HCT116 (cell line): ENCODE measurements at regions not wholly inside any gene's neighbourhood (a gene's known extent, or its start where the extent isn't known, plus 50 kb on each side); places are given as distances from the start of the nearest gene placed in this dataset.

Source experiments
- ATAC-seq: fragments of 200-7000 bp; cut with Tn5 transposase; 2 replicates; pipeline ENCODE4 v1.9.1; 2020; ENCODE audit warnings: mild to moderate bottlenecking, moderate library complexity
- BruUV-seq: library from RNA; stranded (reverse); fragments of 400-500 nt; replicated peaks from 2 replicates; lab custom pipeline; 2021; lab: Mats Ljungman, UMichigan
- CTCF ChIA-PET: fragments of 300-600 bp; sonication (Branson Sonifier 250); formaldehyde crosslinking; loops from one replicate; lab custom pipeline; 2021; ENCODE audit warnings: antibody characterized with exemption; lab: Charles Lee
- POLR2A ChIA-PET: fragments of 300-600, 350-600 bp; sonication (Branson Sonifier 250); formaldehyde crosslinking; loops from one replicate; lab custom pipeline; 2021; ENCODE audit warnings: antibody characterized with exemption; lab: Charles Lee
- RAD21 ChIA-PET, 2 experiments: fragments of 300-600 bp; sonication (Branson Sonifier 250); formaldehyde crosslinking; loops; one replicate each; lab custom pipeline; 2023; ENCODE audit warnings: low total read pairs in 2 of 2; ENCODE audit not compliant: uncharacterized antibody in 2 of 2, unreplicated experiment in 2 of 2, low non-redundant PET in 1 of 2; lab: Charles Lee
- DNase-seq: peaks from one replicate; pipeline ENCODE4 v3.0.0-alpha.2; 2010; ENCODE audit warnings: low read depth, low spot score
- H2AFZ ChIP-seq: fragments of 200-600 bp; shearing (Covaris generic), sonication (generic); 2 replicates; pipeline ENCODE4 v1.6.1; 2017; ENCODE audit warnings: low read depth, mixed run types, mixed read lengths, antibody characterized with exemption, low read length; ENCODE audit not compliant: poor library complexity, severe bottlenecking
- H3K27ac ChIP-seq: 2 replicates; pipeline ENCODE4 v1.5.1; 2012; ENCODE audit warnings: low read depth, low read length
- H3K27me3 ChIP-seq: fragments of 200-600 bp; sonication (generic); 2 replicates; pipeline ENCODE4 v1.6.1; 2016; ENCODE audit warnings: mixed run types, low read length, mixed read lengths; ENCODE audit not compliant: insufficient read depth
- H3K36me3 ChIP-seq, 2 experiments: fragments of 200-500 bp in 1 of 2; fragments of 200-600 bp in 1 of 2; sonication (Bioruptor generic) in 1 of 2; sonication (generic) in 1 of 2; 2 replicates each; pipeline versions ENCODE4 v1.5.1 to v1.6.1; 2014 to 2016; ENCODE audit warnings: low read length in 2 of 2, inconsistent platforms in 1 of 2, mixed read lengths in 1 of 2, mixed run types in 1 of 2; ENCODE audit not compliant: insufficient read depth in 2 of 2, control insufficient read depth in 1 of 2
- H3K4me1 ChIP-seq, 2 experiments: fragments of 200-600 bp in 1 of 2; sonication (generic) in 1 of 2; 2 replicates each; pipeline versions ENCODE4 v1.5.1 to v1.6.1; 2012 to 2017; ENCODE audit warnings: low read length in 2 of 2, inconsistent platforms in 1 of 2, mild to moderate bottlenecking in 1 of 2, mixed read lengths in 1 of 2, mixed run types in 1 of 2, moderate library complexity in 1 of 2; ENCODE audit not compliant: insufficient read depth in 2 of 2, control insufficient read depth in 1 of 2
- H3K4me2 ChIP-seq: fragments of 200-600 bp; sonication (generic); 2 replicates; pipeline ENCODE4 v1.6.1; 2017; ENCODE audit warnings: mixed run types, low read length, mixed read lengths
- H3K4me3 ChIP-seq, 2 experiments: fragments of 200-600 bp in 1 of 2; sonication (generic) in 1 of 2; replicated peaks in 1 of 2; 2 replicates each; pipeline ENCODE4 v1.5.1; 2011 to 2016; ENCODE audit warnings: low read length in 2 of 2, control low read depth in 1 of 2, low read depth in 1 of 2, mild to moderate bottlenecking in 1 of 2, mixed read lengths in 1 of 2, mixed run types in 1 of 2
- H3K79me2 ChIP-seq: fragments of 200-600 bp; sonication (generic); 2 replicates; pipeline ENCODE4 v1.6.1; 2017; ENCODE audit warnings: mild to moderate bottlenecking, mixed run types, low read length, moderate library complexity, mixed read lengths; ENCODE audit not compliant: insufficient read depth
- H3K9ac ChIP-seq: fragments of 200-600 bp; sonication (generic); 2 replicates; pipeline ENCODE4 v1.6.1; 2016; ENCODE audit warnings: low read length, mixed read lengths
- H3K9me2 ChIP-seq: fragments of 200-600 bp; sonication (generic), shearing (Covaris generic); 2 replicates; pipeline ENCODE4 v1.6.1; 2017; ENCODE audit warnings: mixed run types, mild to moderate bottlenecking, moderate library complexity; ENCODE audit not compliant: insufficient read depth
- H3K9me3 ChIP-seq, 2 experiments: fragments of 200-500 bp in 1 of 2; fragments of 200-600 bp in 1 of 2; sonication (Bioruptor generic) in 1 of 2; sonication (generic) in 1 of 2; 2 replicates each; pipeline ENCODE4 v1.6.1; 2014 to 2017; ENCODE audit warnings: low read length in 2 of 2, mixed read lengths in 2 of 2, inconsistent platforms in 1 of 2, low read depth in 1 of 2, mild to moderate bottlenecking in 1 of 2, mixed run types in 1 of 2, moderate library complexity in 1 of 2; ENCODE audit not compliant: control insufficient read depth in 1 of 2, insufficient read depth in 1 of 2
- H4K20me1 ChIP-seq: fragments of 200-600 bp; sonication (generic), shearing (Covaris generic); 2 replicates; pipeline ENCODE4 v1.6.1; 2017; ENCODE audit warnings: mixed run types, mild to moderate bottlenecking, moderate library complexity; ENCODE audit not compliant: insufficient read depth
- CEBPB ChIP-seq: IDR thresholded peaks from 2 replicates; pipeline ENCODE4 v1.6.1; 2012; ENCODE audit warnings: low read depth
- EGR1 ChIP-seq: IDR thresholded peaks from 2 replicates; pipeline ENCODE4 v1.6.1; 2012; ENCODE audit warnings: low read depth
- EZH2 ChIP-seq: fragments of 200-600 bp; sonication (generic); IDR thresholded peaks from 2 replicates; pipeline ENCODE4 v1.6.1; 2017; ENCODE audit warnings: antibody characterized with exemption, mixed run types
- FOSL1 ChIP-seq: IDR thresholded peaks from 2 replicates; pipeline ENCODE4 v1.6.1; 2012; ENCODE audit warnings: low read depth
- POLR2A ChIP-seq: IDR thresholded peaks from 2 replicates; pipeline ENCODE4 v1.7.0; 2011; ENCODE audit warnings: borderline replicate concordance; ENCODE audit not compliant: insufficient read depth, insufficient read length; ENCODE audit errors: extremely low read depth
- RAD21 ChIP-seq: IDR thresholded peaks from 2 replicates; pipeline ENCODE4 v1.6.1; 2012; ENCODE audit warnings: low read depth, mild to moderate bottlenecking
- SRF ChIP-seq: IDR thresholded peaks from 2 replicates; pipeline ENCODE4 v1.6.1; 2012; ENCODE audit warnings: low read depth
- ZNF274 ChIP-seq: fragments of 200-500 bp; sonication (Bioruptor generic); IDR thresholded peaks from 2 replicates; pipeline ENCODE4 v1.6.1; 2014; ENCODE audit warnings: mild to moderate bottlenecking, low read depth, low read length, inconsistent platforms
- intact Hi-C: fragments of 100-400 bp; cut with micrococcal nuclease; formaldehyde crosslinking; loops from 2 replicates; pipeline ENCODE4 v1.10.0; 2022

- H3K4me1 ChIP-seq = no peaks in the 10 kb centered on the region
- H3K36me3 ChIP-seq = no peaks in the 10 kb centered on the region
- no peak for DNase-seq
- H3K9ac ChIP-seq = no peak overlapping the region
- no peaks in the 10 kb centered on the region for H4K20me1 ChIP-seq
- no peaks in the 10 kb centered on the region for H3K27me3 ChIP-seq
- H3K27ac ChIP-seq = no peak overlapping the region
- CTCF ChIA-PET = no interaction called here
- no peak overlapping the region for H3K4me3 ChIP-seq
- POLR2A ChIA-PET = no interaction called here
- intact Hi-C loops = no loop called here
- H3K9me2 ChIP-seq = no peaks in the 10 kb centered on the region
- no peaks in the 10 kb centered on the region for H3K79me2 ChIP-seq
- BruUV-seq = no TSS peak
- RAD21 ChIA-PET = no interaction called here
- no peak for ATAC-seq
- TF ChIP-seq FOSL1 (no peak), POLR2A (no peak), SRF (no peak)
- H3K4me2 ChIP-seq = no peak overlapping the region
- H2AFZ ChIP-seq = no peak overlapping the region
- H3K9me3 ChIP-seq = peaks cover 6 to 17% of the 10 kb centered on the region in 2 experiments; a peak in 3 of 4 replicates
Observed at GRCh38 chr11:80733790-80734189, 1293.0 kb upstream of the TENM4 start.

- POLR2A ChIA-PET = no interaction called here
- intact Hi-C loops = no loop called here
Observed at GRCh38 chr11:80733361-80733760, 1292.5 kb upstream of the TENM4 start.

More at GRCh38 chr11:80733361-80733760, 1292.5 kb upstream of the TENM4 start:
- Histone ChIP-seq H2AFZ (no peak overlapping the region), H3K4me2 (no peak overlapping the region), H3K4me3 (no peak overlapping the region), H3K27me3 (no peaks in the 10 kb centered on the region), H3K27ac (no peak overlapping the region), H3K9me3 (peaks cover 6 to 17% of the 10 kb centered on the region in 2 experiments; a peak in 3 of 4 replicates), H3K9ac (no peak overlapping the region), H3K36me3 (no peaks in the 10 kb centered on the region), H3K4me1 (no peaks in the 10 kb centered on the region), H3K79me2 (no peaks in the 10 kb centered on the region), H4K20me1 (no peaks in the 10 kb centered on the region), H3K9me2 (no peaks in the 10 kb centered on the region)
- ChIA-PET CTCF (no interaction called here), RAD21 (no interaction called here)
- BruUV-seq = no TSS peak
- TF ChIP-seq CEBPB = no peak
- TF ChIP-seq ZNF274 = no peak
- TF ChIP-seq EGR1 = no peak
- TF ChIP-seq EZH2 = no peak
- no peak for TF ChIP-seq RAD21
- ATAC-seq = no peak
- no peak for DNase-seq
